Liver (tissue), 3 donors: ENCODE measurements at regions not wholly inside any gene's neighbourhood (a gene's known extent, or its start where the extent isn't known, plus 50 kb on each side); places are given as distances from the start of the nearest gene placed in this dataset.

ENCODE experiments used
- CTCF ChIP-seq: fragments of 150-350 bp; IDR thresholded peaks from 2 replicates; pipeline ENCODE4 v1.5.1; 2017; ENCODE audit warnings: improper control_type of control experiment, low read depth, low read length; ENCODE audit not compliant: missing input control
- EGR1 ChIP-seq, 2 donors: IDR thresholded peaks; 2 replicates each; pipeline ENCODE4 v1.6.1; 2016 to 2018; ENCODE audit warnings: antibody characterized with exemption in 2 of 2, low read depth in 2 of 2
- JUND ChIP-seq, 2 donors: IDR thresholded peaks; 2 replicates each; pipeline ENCODE4 v1.6.1; 2016; ENCODE audit warnings: antibody characterized with exemption in 2 of 2
- MAX ChIP-seq: IDR thresholded peaks from 2 replicates; pipeline ENCODE4 v1.6.1; 2016; ENCODE audit warnings: antibody characterized with exemption
- RAD21 ChIP-seq, 2 donors: IDR thresholded peaks; 2 replicates each; pipeline ENCODE4 v1.6.1; 2016; ENCODE audit warnings: antibody characterized with exemption in 2 of 2, mild to moderate bottlenecking in 2 of 2
- SP1 ChIP-seq: IDR thresholded peaks from 2 replicates; pipeline ENCODE4 v1.6.1; 2018; ENCODE audit warnings: antibody characterized with exemption, mild to moderate bottlenecking
- ZBTB33 ChIP-seq: IDR thresholded peaks from 2 replicates; pipeline ENCODE4 v1.6.1; 2016; ENCODE audit warnings: antibody characterized with exemption
- donor health status: healthy.
- donor health status: healthy.

- TF ChIP-seq CTCF (no peak), EGR1 (IDR thresholded peaks at IDR 0.05; ENCODE audit: low read depth in 2 of 2) (no peak), ZBTB33 (no peak), SP1 (no peak), MAX (no peak), JUND (IDR thresholded peaks at IDR 0.05) (no peak), RAD21 (IDR thresholded peaks at IDR 0.05) (peak; percentile 32 to 52)
These were observed 192.5 kb downstream of the EDN1 start for GRCh38 chr6:12482386-12483375.
